ENCODE measurements at regions not wholly inside any gene's neighbourhood (a gene's known extent, or its start where the extent isn't known, plus 50 kb on each side); places are given as distances from the start of the nearest gene placed in this dataset.
"Not testable (repeated sequence)": the region's sequence is repeated elsewhere in the genome, so short reads cannot be mapped to it uniquely, and the experiment has no call there.

DNA sequence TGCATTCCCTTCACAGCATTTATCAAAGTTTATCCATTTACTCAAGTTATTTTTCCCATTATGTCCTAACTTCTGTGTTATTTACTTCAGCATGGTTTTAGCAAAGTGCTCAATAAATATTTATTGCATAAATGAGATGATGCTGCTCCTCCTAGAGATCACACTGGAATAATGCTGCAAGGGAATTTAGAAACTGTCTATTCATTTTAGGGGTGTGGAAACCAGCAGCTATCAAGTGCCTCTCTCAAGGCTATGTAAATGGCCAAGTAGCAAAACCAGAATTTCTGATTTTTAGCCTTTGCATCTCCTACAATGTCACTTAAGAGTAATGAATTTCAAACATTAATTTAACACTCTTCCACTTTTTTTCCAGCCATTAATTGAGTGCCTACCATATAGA is 316.2 kb downstream of the COL12A1 start (continued):
- no peak for TF ChIP-seq CREB1 (CRISPR knock-in tag; IDR thresholded peaks at IDR 0.05; ENCODE audit: low read depth)
- no peak for TF ChIP-seq STAT1 (IDR thresholded peaks at IDR 0.05; ENCODE audit: unreplicated experiment)
- TF ChIP-seq ZNF114 (CRISPR knock-in tag; IDR thresholded peaks at IDR 0.05) = no peak
- no peak for TF ChIP-seq JUNB (IDR thresholded peaks at IDR 0.05; ENCODE audit: unreplicated experiment)
- no peak for TF ChIP-seq POLR2AphosphoS5 (IDR thresholded peaks at IDR 0.05; ENCODE audit: low read depth)
- TF ChIP-seq, protein P1, sequence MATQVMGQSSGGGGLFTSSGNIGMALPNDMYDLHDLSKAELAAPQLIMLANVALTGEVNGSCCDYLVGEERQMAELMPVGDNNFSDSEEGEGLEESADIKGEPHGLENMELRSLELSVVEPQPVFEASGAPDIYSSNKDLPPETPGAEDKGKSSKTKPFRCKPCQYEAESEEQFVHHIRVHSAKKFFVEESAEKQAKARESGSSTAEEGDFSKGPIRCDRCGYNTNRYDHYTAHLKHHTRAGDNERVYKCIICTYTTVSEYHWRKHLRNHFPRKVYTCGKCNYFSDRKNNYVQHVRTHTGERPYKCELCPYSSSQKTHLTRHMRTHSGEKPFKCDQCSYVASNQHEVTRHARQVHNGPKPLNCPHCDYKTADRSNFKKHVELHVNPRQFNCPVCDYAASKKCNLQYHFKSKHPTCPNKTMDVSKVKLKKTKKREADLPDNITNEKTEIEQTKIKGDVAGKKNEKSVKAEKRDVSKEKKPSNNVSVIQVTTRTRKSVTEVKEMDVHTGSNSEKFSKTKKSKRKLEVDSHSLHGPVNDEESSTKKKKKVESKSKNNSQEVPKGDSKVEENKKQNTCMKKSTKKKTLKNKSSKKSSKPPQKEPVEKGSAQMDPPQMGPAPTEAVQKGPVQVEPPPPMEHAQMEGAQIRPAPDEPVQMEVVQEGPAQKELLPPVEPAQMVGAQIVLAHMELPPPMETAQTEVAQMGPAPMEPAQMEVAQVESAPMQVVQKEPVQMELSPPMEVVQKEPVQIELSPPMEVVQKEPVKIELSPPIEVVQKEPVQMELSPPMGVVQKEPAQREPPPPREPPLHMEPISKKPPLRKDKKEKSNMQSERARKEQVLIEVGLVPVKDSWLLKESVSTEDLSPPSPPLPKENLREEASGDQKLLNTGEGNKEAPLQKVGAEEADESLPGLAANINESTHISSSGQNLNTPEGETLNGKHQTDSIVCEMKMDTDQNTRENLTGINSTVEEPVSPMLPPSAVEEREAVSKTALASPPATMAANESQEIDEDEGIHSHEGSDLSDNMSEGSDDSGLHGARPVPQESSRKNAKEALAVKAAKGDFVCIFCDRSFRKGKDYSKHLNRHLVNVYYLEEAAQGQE (IDR thresholded peaks at IDR 0.05; ENCODE audit: unreplicated experiment) = no peak
- TF ChIP-seq EZH2phosphoT487 (IDR thresholded peaks at IDR 0.05; ENCODE audit: unreplicated experiment) = no peak

DNA sequence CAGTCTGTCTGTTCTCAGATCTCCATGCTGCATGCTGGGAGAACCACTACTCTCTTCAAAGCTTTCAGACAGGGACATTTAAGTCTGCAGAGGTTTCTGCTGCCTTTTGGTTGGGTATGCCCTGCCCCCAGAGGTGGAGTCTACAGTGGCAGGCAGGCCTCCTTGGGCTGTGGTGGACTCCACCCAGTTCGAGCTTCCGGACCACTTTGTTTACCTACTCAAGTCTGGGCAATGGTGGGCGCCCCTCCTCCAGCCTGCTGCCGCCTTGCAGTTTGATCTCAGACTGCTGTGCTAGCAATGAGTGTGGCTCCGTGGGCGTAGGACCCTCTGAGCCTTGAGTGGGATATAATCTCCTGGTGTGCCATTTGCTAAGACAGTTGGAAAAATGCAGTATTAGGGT is 317.1 kb downstream of the COL12A1 start:
- H3F3A ChIP-seq (replicated peaks; ENCODE audit: low read depth); ATAC-seq; H2AFZ ChIP-seq; DNase-seq (ENCODE audit: low spot score); H3K4me3 ChIP-seq; H3K4me3 Mint-ChIP-seq; H3K27me3 Mint-ChIP-seq (ENCODE audit: insufficient read depth, low read depth, poor library complexity); H3K27ac Mint-ChIP-seq; H3K36me3 ChIP-seq (ENCODE audit: insufficient read depth); H3K27ac ChIP-seq (ENCODE audit: low read depth); H3K9me2 ChIP-seq (ENCODE audit: insufficient read depth); H3K79me2 ChIP-seq (replicated peaks; ENCODE audit: insufficient read depth); H3K4me2 ChIP-seq; H3K9me3 Mint-ChIP-seq; H3K36me3 Mint-ChIP-seq (ENCODE audit: low read depth); H3K4me1 Mint-ChIP-seq; H3K27me3 ChIP-seq (ENCODE audit: insufficient read depth); H4K20me1 ChIP-seq (replicated peaks; ENCODE audit: insufficient read depth); H3K4me1 ChIP-seq (ENCODE audit: insufficient read depth): not testable (repeated sequence)

DNA sequence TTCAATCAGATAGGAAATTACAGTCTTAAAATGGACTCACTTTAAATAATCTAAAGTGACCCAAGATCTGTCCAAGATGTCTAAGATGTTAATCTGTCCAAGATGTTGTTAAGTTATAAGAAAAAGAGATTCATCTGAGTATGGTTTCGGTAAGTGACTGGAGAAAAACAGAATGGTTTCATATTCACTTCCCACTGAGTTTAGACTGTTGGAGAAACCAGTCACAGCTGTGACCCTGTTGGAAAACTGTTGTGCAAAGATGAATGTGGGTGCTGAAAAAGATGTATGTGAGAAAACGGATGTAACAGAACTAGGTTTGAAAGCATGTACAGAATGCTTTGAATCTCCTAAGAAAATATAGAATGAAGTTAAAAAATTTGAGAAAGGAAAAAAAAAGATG is 325.9 kb downstream of the COL12A1 start:
- H3K9me2 ChIP-seq (ENCODE audit: insufficient read depth) = no peaks in the 10 kb centered on the region
- H2AFZ ChIP-seq = no peak overlapping the region
- H3K4me2 ChIP-seq = no peak overlapping the region
- H3K27ac ChIP-seq (ENCODE audit: low read depth) = no peak overlapping the region
- H3K4me3 ChIP-seq = no peak overlapping the region
- no peak overlapping the region for H3K4me3 Mint-ChIP-seq
- H3K27me3 ChIP-seq (ENCODE audit: insufficient read depth) = no peaks in the 10 kb centered on the region
- H3K4me1 Mint-ChIP-seq = no peaks in the 10 kb centered on the region
- H3K27me3 Mint-ChIP-seq (ENCODE audit: insufficient read depth, low read depth, poor library complexity) = no peaks in the 10 kb centered on the region
- H3K9me3 Mint-ChIP-seq = no peaks in the 10 kb centered on the region; the same call in 2 of the 3 replicates
- no peaks in the 10 kb centered on the region for H3K36me3 ChIP-seq (ENCODE audit: insufficient read depth)
- TF ChIP-seq, protein P2, sequence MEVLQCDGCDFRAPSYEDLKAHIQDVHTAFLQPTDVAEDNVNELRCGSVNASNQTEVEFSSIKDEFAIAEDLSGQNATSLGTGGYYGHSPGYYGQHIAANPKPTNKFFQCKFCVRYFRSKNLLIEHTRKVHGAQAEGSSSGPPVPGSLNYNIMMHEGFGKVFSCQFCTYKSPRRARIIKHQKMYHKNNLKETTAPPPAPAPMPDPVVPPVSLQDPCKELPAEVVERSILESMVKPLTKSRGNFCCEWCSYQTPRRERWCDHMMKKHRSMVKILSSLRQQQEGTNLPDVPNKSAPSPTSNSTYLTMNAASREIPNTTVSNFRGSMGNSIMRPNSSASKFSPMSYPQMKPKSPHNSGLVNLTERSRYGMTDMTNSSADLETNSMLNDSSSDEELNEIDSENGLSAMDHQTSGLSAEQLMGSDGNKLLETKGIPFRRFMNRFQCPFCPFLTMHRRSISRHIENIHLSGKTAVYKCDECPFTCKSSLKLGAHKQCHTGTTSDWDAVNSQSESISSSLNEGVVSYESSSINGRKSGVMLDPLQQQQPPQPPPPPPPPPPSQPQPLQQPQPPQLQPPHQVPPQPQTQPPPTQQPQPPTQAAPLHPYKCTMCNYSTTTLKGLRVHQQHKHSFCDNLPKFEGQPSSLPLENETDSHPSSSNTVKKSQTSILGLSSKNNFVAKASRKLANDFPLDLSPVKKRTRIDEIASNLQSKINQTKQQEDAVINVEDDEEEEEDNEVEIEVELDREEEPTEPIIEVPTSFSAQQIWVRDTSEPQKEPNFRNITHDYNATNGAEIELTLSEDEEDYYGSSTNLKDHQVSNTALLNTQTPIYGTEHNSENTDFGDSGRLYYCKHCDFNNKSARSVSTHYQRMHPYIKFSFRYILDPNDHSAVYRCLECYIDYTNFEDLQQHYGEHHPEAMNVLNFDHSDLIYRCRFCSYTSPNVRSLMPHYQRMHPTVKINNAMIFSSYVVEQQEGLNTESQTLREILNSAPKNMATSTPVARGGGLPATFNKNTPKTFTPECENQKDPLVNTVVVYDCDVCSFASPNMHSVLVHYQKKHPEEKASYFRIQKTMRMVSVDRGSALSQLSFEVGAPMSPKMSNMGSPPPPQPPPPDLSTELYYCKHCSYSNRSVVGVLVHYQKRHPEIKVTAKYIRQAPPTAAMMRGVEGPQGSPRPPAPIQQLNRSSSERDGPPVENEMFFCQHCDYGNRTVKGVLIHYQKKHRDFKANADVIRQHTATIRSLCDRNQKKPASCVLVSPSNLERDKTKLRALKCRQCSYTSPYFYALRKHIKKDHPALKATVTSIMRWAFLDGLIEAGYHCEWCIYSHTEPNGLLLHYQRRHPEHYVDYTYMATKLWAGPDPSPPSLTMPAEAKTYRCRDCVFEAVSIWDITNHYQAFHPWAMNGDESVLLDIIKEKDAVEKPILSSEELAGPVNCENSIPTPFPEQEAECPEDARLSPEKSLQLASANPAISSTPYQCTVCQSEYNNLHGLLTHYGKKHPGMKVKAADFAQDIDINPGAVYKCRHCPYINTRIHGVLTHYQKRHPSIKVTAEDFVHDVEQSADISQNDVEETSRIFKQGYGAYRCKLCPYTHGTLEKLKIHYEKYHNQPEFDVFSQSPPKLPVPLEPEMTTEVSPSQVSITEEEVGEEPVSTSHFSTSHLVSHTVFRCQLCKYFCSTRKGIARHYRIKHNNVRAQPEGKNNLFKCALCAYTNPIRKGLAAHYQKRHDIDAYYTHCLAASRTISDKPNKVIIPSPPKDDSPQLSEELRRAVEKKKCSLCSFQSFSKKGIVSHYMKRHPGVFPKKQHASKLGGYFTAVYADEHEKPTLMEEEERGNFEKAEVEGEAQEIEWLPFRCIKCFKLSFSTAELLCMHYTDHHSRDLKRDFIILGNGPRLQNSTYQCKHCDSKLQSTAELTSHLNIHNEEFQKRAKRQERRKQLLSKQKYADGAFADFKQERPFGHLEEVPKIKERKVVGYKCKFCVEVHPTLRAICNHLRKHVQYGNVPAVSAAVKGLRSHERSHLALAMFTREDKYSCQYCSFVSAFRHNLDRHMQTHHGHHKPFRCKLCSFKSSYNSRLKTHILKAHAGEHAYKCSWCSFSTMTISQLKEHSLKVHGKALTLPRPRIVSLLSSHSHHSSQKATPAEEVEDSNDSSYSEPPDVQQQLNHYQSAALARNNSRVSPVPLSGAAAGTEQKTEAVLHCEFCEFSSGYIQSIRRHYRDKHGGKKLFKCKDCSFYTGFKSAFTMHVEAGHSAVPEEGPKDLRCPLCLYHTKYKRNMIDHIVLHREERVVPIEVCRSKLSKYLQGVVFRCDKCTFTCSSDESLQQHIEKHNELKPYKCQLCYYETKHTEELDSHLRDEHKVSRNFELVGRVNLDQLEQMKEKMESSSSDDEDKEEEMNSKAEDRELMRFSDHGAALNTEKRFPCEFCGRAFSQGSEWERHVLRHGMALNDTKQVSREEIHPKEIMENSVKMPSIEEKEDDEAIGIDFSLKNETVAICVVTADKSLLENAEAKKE (CRISPR knock-in tag; IDR thresholded peaks at IDR 0.05) = no peak
- TF ChIP-seq ZNF114 (CRISPR knock-in tag; IDR thresholded peaks at IDR 0.05) (no peak), CREB1 (CRISPR knock-in tag; IDR thresholded peaks at IDR 0.05; ENCODE audit: low read depth) (no peak)
- TF ChIP-seq, protein P3, sequence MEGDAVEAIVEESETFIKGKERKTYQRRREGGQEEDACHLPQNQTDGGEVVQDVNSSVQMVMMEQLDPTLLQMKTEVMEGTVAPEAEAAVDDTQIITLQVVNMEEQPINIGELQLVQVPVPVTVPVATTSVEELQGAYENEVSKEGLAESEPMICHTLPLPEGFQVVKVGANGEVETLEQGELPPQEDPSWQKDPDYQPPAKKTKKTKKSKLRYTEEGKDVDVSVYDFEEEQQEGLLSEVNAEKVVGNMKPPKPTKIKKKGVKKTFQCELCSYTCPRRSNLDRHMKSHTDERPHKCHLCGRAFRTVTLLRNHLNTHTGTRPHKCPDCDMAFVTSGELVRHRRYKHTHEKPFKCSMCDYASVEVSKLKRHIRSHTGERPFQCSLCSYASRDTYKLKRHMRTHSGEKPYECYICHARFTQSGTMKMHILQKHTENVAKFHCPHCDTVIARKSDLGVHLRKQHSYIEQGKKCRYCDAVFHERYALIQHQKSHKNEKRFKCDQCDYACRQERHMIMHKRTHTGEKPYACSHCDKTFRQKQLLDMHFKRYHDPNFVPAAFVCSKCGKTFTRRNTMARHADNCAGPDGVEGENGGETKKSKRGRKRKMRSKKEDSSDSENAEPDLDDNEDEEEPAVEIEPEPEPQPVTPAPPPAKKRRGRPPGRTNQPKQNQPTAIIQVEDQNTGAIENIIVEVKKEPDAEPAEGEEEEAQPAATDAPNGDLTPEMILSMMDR (conservative IDR thresholded peaks at IDR 0.05; ENCODE audit: low read depth in 2 of 2) = no peak
- no peaks in the 10 kb centered on the region for H3K4me1 ChIP-seq (ENCODE audit: insufficient read depth)
- H3K27ac Mint-ChIP-seq = no peak overlapping the region
- no peaks in the 10 kb centered on the region for H4K20me1 ChIP-seq (replicated peaks; ENCODE audit: insufficient read depth)
- DNase-seq (ENCODE audit: low spot score) (no peak), ATAC-seq (no peak)
- no peaks in the 10 kb centered on the region for H3K79me2 ChIP-seq (replicated peaks; ENCODE audit: insufficient read depth)
- H3K36me3 Mint-ChIP-seq (ENCODE audit: low read depth) = no peaks in the 10 kb centered on the region
- H3F3A ChIP-seq (replicated peaks; ENCODE audit: low read depth) = no peaks in the 10 kb centered on the region

Data from GM23338 (cell line).